ENCODE measurements at regions not wholly inside any gene's neighbourhood (a gene's known extent, or its start where the extent isn't known, plus 50 kb on each side); places are given as distances from the start of the nearest gene placed in this dataset.
"Not testable (repeated sequence)": the region's sequence is repeated elsewhere in the genome, so short reads cannot be mapped to it uniquely, and the experiment has no call there.

- no peak for DNase-seq
These were observed 201.1 kb downstream of the PCDH20 start for GRCh38 chr13:61214551-61214950.

- not testable (repeated sequence) for DNase-seq
These were observed 209.8 kb downstream of the PCDH20 start for GRCh38 chr13:61205898-61206297.

GRCh38 chr13:61204025-61204424 is 211.6 kb downstream of the PCDH20 start:
- DNase-seq = no peak

GRCh38 chr13:61202042-61202441 is 213.6 kb downstream of the PCDH20 start:
- no peak for DNase-seq

GRCh38 chr13:61192826-61193225 is 222.8 kb downstream of the PCDH20 start:
- no peak for DNase-seq

GRCh38 chr13:61188057-61188456 is 227.6 kb downstream of the PCDH20 start:
- DNase-seq = no peak

GRCh38 chr13:61187471-61187870 is 228.2 kb downstream of the PCDH20 start:
- no peak for DNase-seq

- DNase-seq = no peak
These were observed 232.0 kb downstream of the PCDH20 start for GRCh38 chr13:61183670-61184069.

GRCh38 chr13:61180234-61180633 is 235.4 kb downstream of the PCDH20 start:
- no peak for DNase-seq

GRCh38 chr13:61179741-61180140 is 235.9 kb downstream of the PCDH20 start:
- no peak for DNase-seq

- no peak for DNase-seq
These were observed 244.8 kb downstream of the PCDH20 start for GRCh38 chr13:61170856-61171255.

GRCh38 chr13:61162636-61163035 is 253.0 kb downstream of the PCDH20 start:
- no peak for DNase-seq

- no peak for DNase-seq
These were observed 253.5 kb downstream of the PCDH20 start for GRCh38 chr13:61162106-61162505.

- DNase-seq = no peak
These were observed 258.9 kb downstream of the PCDH20 start for GRCh38 chr13:61156753-61157152.

- DNase-seq = no peak
These were observed 264.6 kb downstream of the PCDH20 start for GRCh38 chr13:61151062-61151461.

GRCh38 chr13:61149331-61149730 is 266.3 kb downstream of the PCDH20 start:
- no peak for DNase-seq

GRCh38 chr13:61148691-61149315 is 266.8 kb downstream of the PCDH20 start:
- no peak for DNase-seq

- no peak for DNase-seq
These were observed 267.4 kb downstream of the PCDH20 start for GRCh38 chr13:61148211-61148610.

GRCh38 chr13:61146571-61146970 is 269.1 kb downstream of the PCDH20 start:
- DNase-seq = no peak

GRCh38 chr13:61146158-61146557 is 269.5 kb downstream of the PCDH20 start:
- DNase-seq = no peak

GRCh38 chr13:61144834-61145593 is 270.6 kb downstream of the PCDH20 start:
- DNase-seq = no peak

- no peak for DNase-seq
These were observed 271.3 kb downstream of the PCDH20 start for GRCh38 chr13:61144301-61144700.

- DNase-seq = no peak
These were observed 273.1 kb downstream of the PCDH20 start for GRCh38 chr13:61142506-61142905.

GRCh38 chr13:61138857-61139256 is 276.8 kb downstream of the PCDH20 start:
- no peak for DNase-seq

- no peak for DNase-seq
These were observed 279.1 kb downstream of the PCDH20 start for GRCh38 chr13:61136515-61136914.
